ENCODE measurements at regions not wholly inside any gene's neighbourhood (a gene's known extent, or its start where the extent isn't known, plus 50 kb on each side); places are given as distances from the start of the nearest gene placed in this dataset.

DNA sequence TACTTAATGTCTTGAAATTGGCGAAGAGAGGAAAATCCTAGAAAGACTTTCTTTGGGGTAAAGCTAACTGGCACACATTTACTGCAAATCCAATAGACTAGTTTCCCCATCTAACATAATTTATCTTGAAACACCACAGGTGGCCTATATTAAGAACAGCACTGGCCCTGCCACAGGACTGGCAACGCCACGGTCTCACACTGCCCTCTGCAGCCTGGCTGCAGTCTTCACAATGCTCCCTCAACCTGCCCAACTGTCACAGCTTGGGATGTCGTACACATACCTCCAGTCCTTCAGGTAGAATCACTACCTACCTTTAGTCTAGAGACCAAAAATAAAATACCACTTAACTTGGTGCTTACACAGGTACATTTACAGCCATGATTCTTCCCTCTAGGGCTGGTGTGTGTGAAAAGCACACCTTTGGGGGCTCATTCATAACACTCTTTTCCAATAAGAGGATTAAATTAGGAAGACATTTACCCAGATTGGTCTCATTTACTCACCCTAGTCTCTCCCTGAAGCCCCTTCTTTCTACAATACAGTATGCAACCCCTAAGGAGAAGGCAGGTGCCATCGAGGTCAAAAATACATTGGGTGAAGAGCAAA is 222.2 kb downstream of the C1D start:
- H3K27ac Mint-ChIP-seq, result no peak overlapping the region
- no peaks in the 10 kb centered on the region for H3K4me1 Mint-ChIP-seq (ENCODE audit: low read depth)
- ATAC-seq (replicated peaks in 1 of 2) (peak; percentile 62 to 68), DNase-seq (peak; percentile 27 to 35)
- no peak overlapping the region for H3K4me3 Mint-ChIP-seq
- no peaks in the 10 kb centered on the region for H3K9me3 Mint-ChIP-seq
- H3K27me3 Mint-ChIP-seq (ENCODE audit: low read depth), result peaks cover 28% of the 10 kb centered on the region
- H3K36me3 Mint-ChIP-seq (ENCODE audit: insufficient read depth in 2 of 2), result no peaks in the 10 kb centered on the region

DNA sequence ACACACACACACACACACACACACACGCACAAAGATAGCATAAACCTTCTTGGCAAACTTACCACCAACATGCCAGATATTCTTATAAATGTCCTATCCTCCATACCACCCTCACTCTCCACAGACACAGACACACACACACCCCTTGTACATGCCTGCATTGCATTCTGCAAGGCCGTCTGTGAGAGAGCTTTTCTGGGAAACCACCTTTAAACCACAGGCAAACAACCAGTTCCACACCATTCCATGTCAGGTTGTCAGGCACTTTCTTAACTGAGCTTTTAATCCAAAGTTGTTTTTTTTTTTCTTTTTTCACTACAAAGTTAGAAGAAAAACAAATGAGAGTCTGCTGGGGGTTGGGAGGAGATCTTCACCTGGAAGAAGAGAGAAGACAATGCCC is 221.1 kb downstream of the C1D start:
- no peak for ATAC-seq (replicated peaks in 1 of 2)
- no peaks in the 10 kb centered on the region for H3K36me3 Mint-ChIP-seq (ENCODE audit: insufficient read depth in 2 of 2)
- H3K4me1 Mint-ChIP-seq (ENCODE audit: low read depth), result no peaks in the 10 kb centered on the region

DNA sequence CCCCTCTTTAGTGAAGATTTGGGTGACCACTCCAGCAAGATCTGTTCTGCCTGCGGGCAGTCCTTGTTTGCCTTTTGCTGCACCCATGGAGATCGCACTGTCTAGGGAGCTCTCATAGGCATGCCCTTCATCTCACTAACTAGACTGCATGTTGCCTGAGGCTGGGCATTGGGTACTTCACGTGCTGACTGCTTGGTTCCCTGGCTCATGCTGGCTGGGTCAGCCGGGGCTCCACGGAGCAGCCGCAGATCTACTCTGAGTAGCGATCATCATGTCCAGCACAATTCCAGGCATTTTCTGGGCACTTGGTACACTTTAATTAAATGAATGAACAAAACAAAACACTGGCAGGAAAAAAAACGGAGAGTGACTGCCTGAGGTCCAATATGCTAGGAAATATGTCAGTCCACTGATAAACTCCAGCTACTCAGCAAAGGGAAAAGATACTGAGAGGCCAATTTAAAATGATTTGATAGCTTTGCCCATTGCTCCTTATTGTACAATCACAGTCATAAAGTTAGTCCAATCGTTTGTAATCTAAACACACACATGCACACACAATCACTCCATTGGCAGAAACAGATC is 220.3 kb downstream of the C1D start:
- ATAC-seq (replicated peaks in 1 of 2), result no peak
- DNase-seq, result no peak
- Mint-ChIP-seq H3K27ac (no peak overlapping the region), H3K36me3 (ENCODE audit: insufficient read depth in 2 of 2) (no peaks in the 10 kb centered on the region), H3K9me3 (no peaks in the 10 kb centered on the region), H3K4me3 (no peak overlapping the region), H3K27me3 (ENCODE audit: low read depth) (peaks cover 25% of the 10 kb centered on the region), H3K4me1 (ENCODE audit: low read depth) (no peaks in the 10 kb centered on the region)

More for the DNA sequence above, 221.1 kb downstream of the C1D start:
- no peaks in the 10 kb centered on the region for H3K9me3 Mint-ChIP-seq
- peaks cover 22% of the 10 kb centered on the region for H3K27me3 Mint-ChIP-seq (ENCODE audit: low read depth)
- no peak overlapping the region for H3K27ac Mint-ChIP-seq
- H3K4me3 Mint-ChIP-seq, result no peak overlapping the region
- DNase-seq, result no peak

DNA sequence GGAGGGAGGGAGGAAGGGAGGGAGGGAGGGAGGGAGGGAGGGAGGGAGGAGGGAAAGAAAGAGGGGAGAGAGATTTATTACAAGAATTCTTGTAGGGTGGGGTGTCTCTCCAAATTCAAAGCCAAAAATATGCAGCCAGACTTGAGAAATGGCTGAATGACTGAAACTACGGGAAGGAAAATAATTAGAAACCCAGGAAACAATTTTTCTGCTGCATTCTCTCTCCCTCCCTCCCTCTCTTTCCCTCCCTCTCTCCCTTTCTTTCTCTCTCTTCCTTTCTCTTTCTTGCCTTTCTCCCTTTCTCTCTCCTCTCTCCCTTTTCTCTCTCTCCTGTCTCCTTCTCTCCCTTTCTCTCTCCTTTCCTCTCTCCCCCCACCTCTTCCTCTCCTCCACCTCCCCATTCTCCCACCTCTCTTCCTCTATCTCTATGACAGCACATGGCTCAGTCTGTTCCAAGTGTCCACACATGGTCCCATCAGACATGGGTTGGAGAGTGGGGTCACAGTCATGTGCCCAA is 218.7 kb downstream of the C1D start:
- no peak for DNase-seq
- no peaks in the 10 kb centered on the region for H3K36me3 Mint-ChIP-seq (ENCODE audit: insufficient read depth in 2 of 2)
- H3K4me3 Mint-ChIP-seq, result no peak overlapping the region
- no peaks in the 10 kb centered on the region for H3K9me3 Mint-ChIP-seq
- no peaks in the 10 kb centered on the region for H3K4me1 Mint-ChIP-seq (ENCODE audit: low read depth)
- no peak for ATAC-seq (replicated peaks in 1 of 2)
- H3K27me3 Mint-ChIP-seq (ENCODE audit: low read depth), result peaks cover 30% of the 10 kb centered on the region
- no peak overlapping the region for H3K27ac Mint-ChIP-seq

DNA sequence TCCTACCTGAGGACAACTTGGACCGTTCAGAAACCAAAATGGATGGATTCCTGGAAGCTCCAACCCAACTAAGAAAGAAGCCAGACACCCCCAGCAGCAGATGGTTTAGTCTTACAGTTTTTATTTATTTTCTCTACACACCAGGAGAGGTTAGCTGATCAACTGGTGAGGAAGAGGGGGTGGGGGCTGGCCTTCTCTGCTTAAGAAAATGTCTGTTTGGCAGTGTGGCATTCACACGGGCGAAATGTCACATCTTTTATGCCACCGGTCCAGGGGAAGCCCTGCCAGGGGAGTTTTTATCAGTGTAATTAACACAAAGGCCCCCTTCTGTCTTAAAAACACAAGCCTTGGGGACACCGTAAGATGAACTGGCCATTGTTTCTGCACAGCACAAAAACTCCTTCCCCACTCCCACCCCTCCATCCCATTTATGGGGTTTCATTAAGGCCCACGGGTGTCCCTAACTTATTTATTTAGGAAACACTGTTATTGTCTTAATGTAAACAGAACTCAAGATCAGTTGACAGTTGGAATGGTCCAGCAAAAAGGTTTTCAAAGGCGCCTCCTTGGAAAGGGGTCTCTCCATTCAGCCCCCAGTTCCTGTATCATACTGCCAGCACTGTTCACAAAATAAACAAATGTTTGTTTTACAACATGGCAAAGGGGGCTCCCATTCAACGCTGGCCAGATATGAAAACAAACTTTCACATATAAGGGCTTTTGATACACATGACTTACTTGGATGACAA is 217.0 kb downstream of the C1D start:
- Mint-ChIP-seq H3K36me3 (ENCODE audit: insufficient read depth in 2 of 2) (no peaks in the 10 kb centered on the region), H3K9me3 (no peaks in the 10 kb centered on the region), H3K27me3 (ENCODE audit: low read depth) (peaks cover 30% of the 10 kb centered on the region), H3K4me1 (ENCODE audit: low read depth) (no peaks in the 10 kb centered on the region), H3K27ac (no peak overlapping the region), H3K4me3 (no peak overlapping the region)
- DNase-seq (no peak), ATAC-seq (replicated peaks in 1 of 2) (no peak)

DNA sequence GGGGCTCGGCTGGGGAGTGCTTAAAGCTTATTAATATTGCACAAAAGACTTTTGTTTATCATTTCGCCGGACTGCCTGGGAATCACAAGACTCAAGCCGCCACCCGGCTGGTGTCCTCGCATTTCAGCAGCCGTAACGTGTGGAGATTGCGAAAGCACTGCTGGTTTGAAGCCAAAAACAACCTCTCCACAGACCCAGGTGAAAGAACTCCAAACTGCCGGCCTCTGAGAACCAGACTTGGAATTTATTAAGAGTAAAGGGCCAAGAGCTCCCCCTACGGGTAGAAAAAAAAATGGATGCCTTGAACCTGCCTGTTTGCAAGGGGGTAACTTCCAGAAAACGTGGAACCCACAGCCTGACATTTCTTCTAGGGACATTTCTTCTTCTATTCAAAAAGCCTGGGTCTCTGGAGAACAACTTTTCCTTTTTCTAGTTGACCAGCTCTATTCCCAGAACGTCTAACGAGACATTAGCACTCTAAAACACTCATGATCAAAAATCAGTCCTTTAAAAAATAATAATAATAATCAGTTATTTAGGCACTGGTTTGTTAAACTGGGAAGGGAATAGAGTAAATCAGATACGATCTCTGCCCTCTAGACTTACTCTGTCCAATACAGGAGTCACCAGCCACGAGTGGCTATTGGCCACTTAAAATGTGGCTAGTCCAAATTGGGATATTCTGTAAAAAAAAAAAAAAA is 216.3 kb downstream of the C1D start:
- H3K36me3 Mint-ChIP-seq (ENCODE audit: insufficient read depth in 2 of 2), result no peaks in the 10 kb centered on the region
- H3K27me3 Mint-ChIP-seq (ENCODE audit: low read depth), result peaks cover 30% of the 10 kb centered on the region
- ATAC-seq (replicated peaks in 1 of 2) (no peak), DNase-seq (peak; percentile 40 to 46)
- H3K4me1 Mint-ChIP-seq (ENCODE audit: low read depth), result no peaks in the 10 kb centered on the region
- no peak overlapping the region for H3K4me3 Mint-ChIP-seq
- H3K9me3 Mint-ChIP-seq, result no peaks in the 10 kb centered on the region
- H3K27ac Mint-ChIP-seq, result no peak overlapping the region

DNA sequence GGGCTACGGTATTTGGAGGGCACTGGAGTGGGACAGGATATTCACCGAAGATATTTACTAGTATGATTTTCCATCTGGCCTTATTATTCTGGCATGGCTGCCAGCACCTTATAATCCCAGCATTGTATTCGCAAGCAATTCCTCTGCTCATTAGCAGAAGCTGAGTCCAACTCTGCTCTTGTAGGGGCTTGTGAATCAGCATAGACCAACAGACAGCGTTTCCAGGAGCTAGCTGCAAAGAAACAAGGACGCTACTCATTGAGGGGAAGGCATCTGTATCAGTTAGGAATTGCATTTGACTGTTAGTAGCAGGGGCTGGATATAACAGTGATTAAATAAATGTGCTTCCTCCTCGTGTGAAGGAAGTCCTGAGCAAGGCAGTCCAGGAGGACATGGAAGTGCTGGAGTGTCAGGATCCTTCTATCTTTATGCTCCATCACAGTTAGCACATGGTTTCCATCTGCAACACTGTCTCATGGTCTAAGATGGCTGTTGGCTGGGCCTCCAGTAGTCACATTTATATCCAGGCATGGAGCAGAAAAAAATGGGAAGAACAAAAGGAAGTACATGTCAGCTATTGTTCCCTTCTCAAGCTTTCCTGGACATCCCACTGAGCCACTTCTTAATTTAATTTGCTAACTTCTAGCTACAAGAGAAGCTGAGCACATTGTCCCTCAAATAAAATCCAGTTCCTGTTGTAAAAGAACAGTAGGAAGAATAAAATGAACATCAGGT is 214.1 kb downstream of the C1D start:
- peaks cover 18% of the 10 kb centered on the region for H3K27me3 Mint-ChIP-seq (ENCODE audit: low read depth)
- H3K27ac Mint-ChIP-seq, result no peak overlapping the region
- no peak overlapping the region for H3K4me3 Mint-ChIP-seq
- H3K4me1 Mint-ChIP-seq (ENCODE audit: low read depth), result no peaks in the 10 kb centered on the region
- DNase-seq, result no peak
- H3K36me3 Mint-ChIP-seq (ENCODE audit: insufficient read depth in 2 of 2), result no peaks in the 10 kb centered on the region
- H3K9me3 Mint-ChIP-seq, result no peaks in the 10 kb centered on the region
- ATAC-seq (replicated peaks in 1 of 2), result no peak

DNA sequence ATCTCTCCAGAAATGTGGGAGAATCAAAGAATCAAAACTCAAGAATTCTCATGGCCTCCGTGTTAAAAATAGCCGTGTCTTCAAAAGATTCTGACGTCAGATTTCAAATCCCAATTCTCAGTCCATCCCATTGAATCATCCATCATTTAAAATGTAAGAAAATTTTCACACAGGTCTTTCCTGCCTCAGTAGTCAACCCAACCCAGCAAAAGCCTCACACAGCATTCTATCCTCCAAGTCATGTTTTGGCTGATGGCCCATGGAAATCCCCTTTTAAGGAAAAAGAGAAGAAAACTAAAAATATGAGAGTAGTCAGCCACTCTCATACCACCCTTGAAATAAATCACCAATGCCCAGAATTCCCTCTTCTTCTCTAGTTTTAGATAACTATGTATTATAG is 211.8 kb downstream of the C1D start:
- peaks cover 9% of the 10 kb centered on the region for H3K27me3 Mint-ChIP-seq (ENCODE audit: low read depth)
- no peak for ATAC-seq (replicated peaks in 1 of 2)
- no peaks in the 10 kb centered on the region for H3K36me3 Mint-ChIP-seq (ENCODE audit: insufficient read depth in 2 of 2)
- H3K4me3 Mint-ChIP-seq, result no peak overlapping the region
- DNase-seq, result no peak
- no peaks in the 10 kb centered on the region for H3K9me3 Mint-ChIP-seq
- no peaks in the 10 kb centered on the region for H3K4me1 Mint-ChIP-seq (ENCODE audit: low read depth)
- no peak overlapping the region for H3K27ac Mint-ChIP-seq

DNA sequence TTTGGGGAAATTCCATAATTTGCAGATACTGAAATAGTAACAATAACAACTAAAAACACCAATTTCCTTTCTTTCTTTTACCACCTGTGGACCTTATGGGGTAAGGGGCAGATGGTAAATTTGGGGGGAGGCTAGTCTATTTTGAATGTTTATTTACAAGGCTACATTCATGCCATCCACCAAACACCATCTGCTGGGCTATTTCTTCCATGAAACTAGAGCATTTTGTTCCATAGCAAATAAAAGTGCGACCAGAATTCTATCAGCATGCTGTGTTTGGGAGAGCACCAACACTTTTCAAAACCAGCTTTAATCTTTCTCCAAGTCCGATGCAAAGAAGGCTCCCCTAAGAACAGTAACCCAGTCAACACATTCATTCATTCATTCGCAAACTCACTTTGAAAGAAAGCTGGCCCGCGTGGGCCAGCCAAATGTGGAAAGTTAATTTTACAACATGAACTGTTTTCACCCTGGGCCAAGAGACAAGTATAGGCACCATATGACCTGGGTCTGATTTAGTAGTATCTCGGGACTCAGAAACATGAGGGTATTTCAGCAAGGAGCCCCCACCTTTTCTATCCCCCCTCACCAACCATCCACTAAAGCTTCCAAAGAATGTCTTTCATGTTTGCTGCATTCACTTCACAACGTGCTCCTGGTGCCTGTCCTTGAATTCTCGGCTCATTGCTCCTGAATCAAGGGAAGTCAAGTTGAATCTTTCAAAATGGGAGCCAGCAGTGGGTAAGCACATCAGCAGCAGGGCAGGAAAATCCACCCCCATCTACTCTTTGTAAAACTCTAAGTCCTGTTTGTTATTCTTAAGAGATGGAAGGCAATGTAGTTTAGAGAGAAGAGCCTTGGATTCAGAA is 210.6 kb downstream of the C1D start:
- H3K27ac Mint-ChIP-seq, result no peak overlapping the region
- H3K36me3 Mint-ChIP-seq (ENCODE audit: insufficient read depth in 2 of 2), result no peaks in the 10 kb centered on the region
- ATAC-seq (replicated peaks in 1 of 2) (no peak), DNase-seq (no peak)
- H3K9me3 Mint-ChIP-seq, result no peaks in the 10 kb centered on the region
- H3K27me3 Mint-ChIP-seq (ENCODE audit: low read depth), result peaks cover 8% of the 10 kb centered on the region
- no peak overlapping the region for H3K4me3 Mint-ChIP-seq
- H3K4me1 Mint-ChIP-seq (ENCODE audit: low read depth), result no peaks in the 10 kb centered on the region

DNA sequence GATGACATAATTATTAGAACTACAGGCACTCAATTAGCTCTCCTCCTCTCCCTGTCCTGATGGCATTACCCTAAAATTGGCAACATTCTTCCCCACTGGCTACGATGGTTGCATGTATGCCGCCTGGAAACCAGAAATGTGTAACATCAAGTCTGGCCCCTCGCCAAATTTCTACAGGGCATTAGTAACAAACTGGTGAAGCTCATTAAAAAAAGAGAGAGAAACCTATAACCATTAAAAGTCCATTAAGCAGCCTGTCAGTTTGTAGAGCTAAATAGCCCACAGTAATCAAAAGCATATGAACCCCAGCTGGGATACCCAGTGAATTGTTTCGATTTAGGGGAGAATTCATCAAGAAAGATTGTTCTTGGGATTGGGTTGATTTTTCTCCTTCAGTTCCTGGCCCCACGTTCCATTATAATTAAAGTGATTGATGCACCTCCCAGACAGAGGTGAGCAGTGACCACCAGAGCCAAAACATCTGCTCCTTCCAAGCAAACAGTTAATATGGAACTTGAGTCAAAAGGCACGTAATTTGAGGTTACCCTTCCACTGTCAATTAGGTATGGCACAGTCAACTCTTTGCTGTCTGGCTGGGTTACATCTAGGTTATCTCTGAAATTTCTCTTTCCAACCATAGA is 208.6 kb downstream of the C1D start:
- H3K4me1 Mint-ChIP-seq (ENCODE audit: low read depth), result no peaks in the 10 kb centered on the region
- no peaks in the 10 kb centered on the region for H3K27me3 Mint-ChIP-seq (ENCODE audit: low read depth)
- DNase-seq (no peak), ATAC-seq (replicated peaks in 1 of 2) (no peak)
- H3K36me3 Mint-ChIP-seq (ENCODE audit: insufficient read depth in 2 of 2), result no peaks in the 10 kb centered on the region
- H3K4me3 Mint-ChIP-seq, result no peak overlapping the region
- no peak overlapping the region for H3K27ac Mint-ChIP-seq
- no peaks in the 10 kb centered on the region for H3K9me3 Mint-ChIP-seq

DNA sequence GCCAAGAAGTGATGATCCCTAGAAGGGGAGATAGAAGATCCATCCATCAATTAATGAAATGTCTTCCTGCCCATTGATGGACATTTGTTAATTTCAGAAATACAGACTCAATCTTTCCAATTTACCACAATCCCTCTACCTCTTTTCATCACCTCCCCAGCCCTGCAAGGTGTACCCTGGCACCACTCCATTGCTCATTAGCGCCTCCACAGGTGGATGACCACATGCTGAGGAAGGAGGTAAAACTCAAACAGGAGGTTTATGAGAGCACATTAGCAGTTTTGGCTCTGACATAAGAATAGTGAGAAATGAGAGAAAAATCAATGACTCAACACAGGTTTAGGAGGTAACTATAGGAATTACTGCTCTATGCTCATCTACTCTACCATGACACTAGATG is 208.0 kb downstream of the C1D start:
- no peaks in the 10 kb centered on the region for H3K27me3 Mint-ChIP-seq (ENCODE audit: low read depth)
- no peak for DNase-seq
- H3K36me3 Mint-ChIP-seq (ENCODE audit: insufficient read depth in 2 of 2), result no peaks in the 10 kb centered on the region

DNA sequence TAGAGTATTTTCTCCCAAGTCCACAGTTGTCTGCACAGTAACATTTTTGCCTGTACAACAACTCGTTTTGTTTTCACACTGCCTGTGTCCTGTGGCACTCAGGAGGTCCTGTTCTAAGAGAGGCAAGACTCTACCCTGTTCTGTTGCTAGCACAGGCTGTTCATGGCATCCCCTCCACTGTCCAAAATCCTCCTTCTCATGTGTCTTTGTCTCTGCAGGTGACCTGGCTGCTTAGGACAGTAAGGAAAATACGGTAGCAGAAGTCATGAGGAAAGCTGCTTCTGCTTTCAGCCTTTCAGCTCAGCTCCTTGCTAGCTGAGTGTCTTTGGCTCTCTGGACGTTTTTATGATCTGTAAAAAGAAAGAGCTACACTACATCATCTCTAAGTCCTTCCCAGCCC is 205.9 kb downstream of the C1D start:
- ATAC-seq (replicated peaks in 1 of 2), result no peak
- no peak for DNase-seq
- Mint-ChIP-seq H3K27me3 (ENCODE audit: low read depth) (no peaks in the 10 kb centered on the region), H3K27ac (no peak overlapping the region), H3K36me3 (ENCODE audit: insufficient read depth in 2 of 2) (no peaks in the 10 kb centered on the region), H3K4me1 (ENCODE audit: low read depth) (no peaks in the 10 kb centered on the region), H3K9me3 (no peaks in the 10 kb centered on the region), H3K4me3 (no peak overlapping the region)

More for the DNA sequence above, 208.0 kb downstream of the C1D start:
- Mint-ChIP-seq H3K4me1 (ENCODE audit: low read depth) (no peaks in the 10 kb centered on the region), H3K4me3 (no peak overlapping the region), H3K9me3 (no peaks in the 10 kb centered on the region), H3K27ac (no peak overlapping the region)
- ATAC-seq (replicated peaks in 1 of 2), result no peak

All from activated T-cell treated with anti-CD3 and anti-CD28 coated beads, Interleukin-2, amount 50 U/mL, for 72 hours (primary cell).